GM19395 (cell line): ENCODE measurements at regions not wholly inside any gene's neighbourhood (a gene's known extent, or its start where the extent isn't known, plus 50 kb on each side); places are given as distances from the start of the nearest gene placed in this dataset.
"Not testable (repeated sequence)": the region's sequence is repeated elsewhere in the genome, so short reads cannot be mapped to it uniquely, and the experiment has no call there.

Experiments used
- ATAC-seq: cut with Tn5 transposase; IDR thresholded peaks from one replicate; pipeline ENCODE4 v1.9.1; 2021; ENCODE audit warnings: mild to moderate bottlenecking, moderate library complexity; ENCODE audit not compliant: unreplicated experiment

- ATAC-seq = no peak
Measured at GRCh38 chr5:85647349-85648127, 970.2 kb upstream of the COX7C start.

- ATAC-seq = no peak
Measured at GRCh38 chr5:85648495-85648894, 969.2 kb upstream of the COX7C start.

GRCh38 chr5:85651731-85652130, 966.0 kb upstream of the COX7C start:
- no peak for ATAC-seq

GRCh38 chr5:85654144-85654543, 963.6 kb upstream of the COX7C start:
- not testable (repeated sequence) for ATAC-seq

GRCh38 chr5:85656050-85656449, 961.7 kb upstream of the COX7C start:
- ATAC-seq = no peak

GRCh38 chr5:85657328-85657727, 960.4 kb upstream of the COX7C start:
- ATAC-seq = not testable (repeated sequence)

GRCh38 chr5:85662969-85663707, 954.6 kb upstream of the COX7C start:
- not testable (repeated sequence) for ATAC-seq

- ATAC-seq = no peak
Measured at GRCh38 chr5:85663708-85664031, 954.1 kb upstream of the COX7C start.

- ATAC-seq = no peak
Measured at GRCh38 chr5:85670417-85670816, 947.3 kb upstream of the COX7C start.

GRCh38 chr5:85671223-85671970, 946.3 kb upstream of the COX7C start:
- ATAC-seq = no peak

GRCh38 chr5:85681871-85682270, 935.9 kb upstream of the COX7C start:
- ATAC-seq = no peak

- no peak for ATAC-seq
Measured at GRCh38 chr5:85684351-85684750, 933.4 kb upstream of the COX7C start.

- ATAC-seq = no peak
Measured at GRCh38 chr5:85703296-85703695, 914.4 kb upstream of the COX7C start.

GRCh38 chr5:85709728-85710127, 908.0 kb upstream of the COX7C start:
- no peak for ATAC-seq

GRCh38 chr5:85716344-85717202, 901.2 kb upstream of the COX7C start:
- ATAC-seq = no peak

GRCh38 chr5:85717203-85717563, 900.6 kb upstream of the COX7C start:
- ATAC-seq = no peak

GRCh38 chr5:85732185-85732584, 885.6 kb upstream of the COX7C start:
- no peak for ATAC-seq

- ATAC-seq = no peak
Measured at GRCh38 chr5:85741972-85742371, 875.8 kb upstream of the COX7C start.

GRCh38 chr5:85760519-85760918, 857.2 kb upstream of the COX7C start:
- ATAC-seq = no peak

- no peak for ATAC-seq
Measured at GRCh38 chr5:85769347-85769746, 848.4 kb upstream of the COX7C start.

- ATAC-seq = no peak
Measured at GRCh38 chr5:85784746-85785145, 833.0 kb upstream of the COX7C start.
